ENCODE measurements at regions not wholly inside any gene's neighbourhood (a gene's known extent, or its start where the extent isn't known, plus 50 kb on each side); places are given as distances from the start of the nearest gene placed in this dataset.

- DNase-seq = no peak
- WGBS, 2 donors = 93 to 94% methylated on average over 10 of the region's 10 CpGs
Observed at GRCh38 chr5:24777392-24777791, 132.6 kb upstream of the CDH10 start.

DNA sequence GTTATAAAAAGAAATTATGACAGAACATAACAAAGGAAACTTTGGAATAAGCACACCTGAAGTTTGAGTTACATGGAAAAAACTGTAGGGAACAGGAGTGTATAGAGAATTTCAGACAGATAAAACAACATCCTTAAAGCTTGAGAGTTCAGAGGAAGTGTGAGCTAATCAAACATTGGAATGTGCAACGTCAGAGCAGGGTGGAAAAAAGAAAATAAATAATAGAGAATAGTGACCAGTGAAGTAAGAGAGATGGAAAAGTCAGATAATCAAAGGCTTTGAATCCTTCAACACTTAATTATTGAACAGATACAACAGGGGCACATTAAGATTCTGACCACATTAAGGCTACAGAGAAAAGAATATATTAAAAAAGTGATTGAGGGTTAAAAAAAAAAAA, 128.5 kb upstream of the CDH10 start:
- Histone ChIP-seq H3K27me3 (no peaks in the 10 kb centered on the region), H3K9me3 (peaks cover 0 to 5% (median 0%) of the 10 kb centered on the region in 11 donors), H3K27ac (no peak overlapping the region), H3K36me3 (no peaks in the 10 kb centered on the region), H3K4me3 (no peak overlapping the region), H3K4me1 (no peaks in the 10 kb centered on the region)
- DNase-seq = no peak
- no peak for ATAC-seq
- 18 to 20% methylated on average over 1 of the region's 1 CpG for WGBS, 2 donors
- TF ChIP-seq, protein P1, sequence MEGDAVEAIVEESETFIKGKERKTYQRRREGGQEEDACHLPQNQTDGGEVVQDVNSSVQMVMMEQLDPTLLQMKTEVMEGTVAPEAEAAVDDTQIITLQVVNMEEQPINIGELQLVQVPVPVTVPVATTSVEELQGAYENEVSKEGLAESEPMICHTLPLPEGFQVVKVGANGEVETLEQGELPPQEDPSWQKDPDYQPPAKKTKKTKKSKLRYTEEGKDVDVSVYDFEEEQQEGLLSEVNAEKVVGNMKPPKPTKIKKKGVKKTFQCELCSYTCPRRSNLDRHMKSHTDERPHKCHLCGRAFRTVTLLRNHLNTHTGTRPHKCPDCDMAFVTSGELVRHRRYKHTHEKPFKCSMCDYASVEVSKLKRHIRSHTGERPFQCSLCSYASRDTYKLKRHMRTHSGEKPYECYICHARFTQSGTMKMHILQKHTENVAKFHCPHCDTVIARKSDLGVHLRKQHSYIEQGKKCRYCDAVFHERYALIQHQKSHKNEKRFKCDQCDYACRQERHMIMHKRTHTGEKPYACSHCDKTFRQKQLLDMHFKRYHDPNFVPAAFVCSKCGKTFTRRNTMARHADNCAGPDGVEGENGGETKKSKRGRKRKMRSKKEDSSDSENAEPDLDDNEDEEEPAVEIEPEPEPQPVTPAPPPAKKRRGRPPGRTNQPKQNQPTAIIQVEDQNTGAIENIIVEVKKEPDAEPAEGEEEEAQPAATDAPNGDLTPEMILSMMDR (IDR thresholded peaks at IDR 0.05) = no peak
- intact Hi-C loops (cut with DNase I) = no loop called here

More at GRCh38 chr5:24777392-24777791, 132.6 kb upstream of the CDH10 start:
- Histone ChIP-seq H3K4me3 (no peak overlapping the region), H3K27ac (no peak overlapping the region), H3K9me3 (peaks cover 0 to 9% (median 0%) of the 10 kb centered on the region in 11 donors), H3K27me3 (no peaks in the 10 kb centered on the region), H3K36me3 (no peaks in the 10 kb centered on the region), H3K4me1 (no peaks in the 10 kb centered on the region)
- TF ChIP-seq, protein P1 (IDR thresholded peaks at IDR 0.05) = no peak
- intact Hi-C loops (cut with DNase I) = no loop called here
- no peak for ATAC-seq

GRCh38 chr5:24767086-24767485, 122.3 kb upstream of the CDH10 start:
- TF ChIP-seq, protein P1 (IDR thresholded peaks at IDR 0.05) = no peak
- Histone ChIP-seq H3K36me3 (no peaks in the 10 kb centered on the region), H3K4me1 (no peaks in the 10 kb centered on the region), H3K9me3 (peaks cover 0 to 16% (median 0%) of the 10 kb centered on the region in 11 donors), H3K4me3 (no peak overlapping the region), H3K27ac (no peak overlapping the region), H3K27me3 (no peaks in the 10 kb centered on the region)
- intact Hi-C loops (cut with DNase I) = no loop called here
- DNase-seq (no peak), ATAC-seq (no peak)

GRCh38 chr5:24765219-24765618, 120.4 kb upstream of the CDH10 start:
- no peak for ATAC-seq
- Histone ChIP-seq H3K36me3 (no peaks in the 10 kb centered on the region), H3K9me3 (peaks cover 0 to 34% (median 6%) of the 10 kb centered on the region in 11 donors), H3K27me3 (no peaks in the 10 kb centered on the region), H3K4me3 (no peak overlapping the region), H3K4me1 (no peaks in the 10 kb centered on the region), H3K27ac (no peak overlapping the region)
- intact Hi-C loops (cut with DNase I) = no loop called here
- TF ChIP-seq, protein P1 (IDR thresholded peaks at IDR 0.05) = no peak
- WGBS, 2 donors = 89 to 97% methylated on average over 1 of the region's 1 CpG
- DNase-seq = no peak

Data from heart right ventricle (tissue), 16 donors.